Skin epidermis (tissue), 12 donors: ENCODE measurements at regions not wholly inside any gene's neighbourhood (a gene's known extent, or its start where the extent isn't known, plus 50 kb on each side); places are given as distances from the start of the nearest gene placed in this dataset.
"Not testable (repeated sequence)": the region's sequence is repeated elsewhere in the genome, so short reads cannot be mapped to it uniquely, and the experiment has no call there.

Experiments used
- H3K27ac ChIP-seq, 21 experiments: fragments of 200-600 bp; sonication (generic) in 11 of 21; one replicate each; pipeline ENCODE4 v1.5.0; 2020; ENCODE audit warnings: mild to moderate bottlenecking in 3 of 21, inconsistent platforms in 2 of 21, moderate library complexity in 2 of 21
- H3K4me3 ChIP-seq, 7 experiments: fragments of 200-600 bp; sonication (generic) in 2 of 7; one replicate each; pipeline ENCODE4 v1.5.0; 2020; ENCODE audit warnings: inconsistent platforms in 2 of 7, mild to moderate bottlenecking in 2 of 7, moderate library complexity in 1 of 7

DNA sequence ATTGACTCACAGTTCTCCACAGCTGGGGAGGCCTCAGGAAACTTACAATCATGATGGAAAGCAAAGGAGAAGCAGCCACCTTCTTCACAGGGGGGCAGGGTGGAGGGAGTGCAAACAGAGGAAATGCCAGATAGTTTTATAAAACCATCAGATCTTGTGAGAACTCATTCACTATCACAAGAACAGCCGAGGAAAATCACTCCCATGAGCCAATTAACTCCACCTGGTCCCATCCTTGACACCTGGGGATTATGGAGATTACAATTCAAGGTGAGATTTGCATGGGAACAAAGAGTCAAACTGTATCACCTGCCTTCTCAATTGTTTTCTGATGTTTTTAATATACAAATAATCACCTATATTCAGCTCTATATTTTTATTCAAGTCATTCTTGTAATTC is 1527.3 kb upstream of the GOT2 start:
- H3K4me3 ChIP-seq, result no peak overlapping the region
- H3K27ac ChIP-seq, result no peak overlapping the region

DNA sequence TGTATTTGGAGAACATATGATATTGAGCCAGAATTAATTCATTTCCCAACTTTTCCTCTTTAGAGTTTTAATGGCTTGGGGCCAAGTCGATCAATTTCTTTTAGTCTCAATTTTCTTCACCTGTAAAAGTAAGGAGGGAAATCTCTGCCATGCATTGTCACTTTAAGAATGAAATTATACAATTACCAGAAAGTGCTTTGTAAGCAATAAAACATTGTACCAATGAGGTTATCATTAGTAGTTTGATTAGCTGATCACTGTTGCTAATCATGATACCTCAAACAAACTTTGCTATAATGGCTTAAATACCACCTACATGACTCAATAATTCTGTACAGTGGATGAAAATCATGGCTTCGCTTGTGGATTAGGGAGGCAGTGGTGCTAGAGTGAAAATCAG is 1525.8 kb upstream of the GOT2 start:
- Histone ChIP-seq H3K4me3 (no peak overlapping the region), H3K27ac (no peak overlapping the region)

DNA sequence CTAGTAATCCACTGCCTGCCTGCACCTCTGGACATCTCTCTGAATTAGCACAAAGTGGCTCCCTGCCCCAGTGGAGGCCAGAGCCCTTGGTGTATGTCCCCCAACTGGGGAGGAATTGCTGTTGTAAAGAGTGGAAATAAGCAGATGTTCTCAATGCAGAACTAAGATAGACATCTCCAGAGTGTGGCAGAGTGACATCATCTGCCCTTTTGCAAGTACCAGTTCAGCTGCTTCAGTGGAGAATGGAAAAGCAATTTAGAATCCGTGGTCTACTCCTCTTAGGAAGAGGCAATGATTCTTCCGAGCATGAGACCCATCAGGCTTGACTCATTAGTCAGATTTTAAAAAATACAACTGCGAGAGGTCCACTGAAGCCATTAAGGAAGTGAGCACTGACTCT is 1512.0 kb upstream of the GOT2 start:
- no peak overlapping the region for H3K4me3 ChIP-seq
- no peak overlapping the region for H3K27ac ChIP-seq

DNA sequence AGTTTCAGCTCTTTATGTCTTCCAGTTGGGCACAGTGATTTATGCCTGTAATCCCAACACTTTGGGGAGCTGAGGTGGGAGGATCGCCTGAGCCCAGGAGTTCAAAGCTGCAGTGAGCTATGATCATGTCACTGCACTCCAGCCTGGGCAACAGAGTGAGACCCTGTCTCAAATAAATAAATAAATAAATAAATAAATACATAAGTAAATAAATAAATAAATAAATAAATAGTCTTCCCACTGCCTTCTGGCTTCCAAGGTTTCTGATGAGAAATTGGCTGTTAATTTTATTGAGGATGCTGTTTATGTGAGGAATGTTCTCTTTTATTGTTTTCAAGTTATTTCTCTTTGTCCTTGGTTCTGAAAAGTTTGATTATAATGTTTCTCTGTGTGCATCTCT is 1507.6 kb upstream of the GOT2 start:
- Histone ChIP-seq H3K4me3 (no peak overlapping the region), H3K27ac (no peak overlapping the region)

DNA sequence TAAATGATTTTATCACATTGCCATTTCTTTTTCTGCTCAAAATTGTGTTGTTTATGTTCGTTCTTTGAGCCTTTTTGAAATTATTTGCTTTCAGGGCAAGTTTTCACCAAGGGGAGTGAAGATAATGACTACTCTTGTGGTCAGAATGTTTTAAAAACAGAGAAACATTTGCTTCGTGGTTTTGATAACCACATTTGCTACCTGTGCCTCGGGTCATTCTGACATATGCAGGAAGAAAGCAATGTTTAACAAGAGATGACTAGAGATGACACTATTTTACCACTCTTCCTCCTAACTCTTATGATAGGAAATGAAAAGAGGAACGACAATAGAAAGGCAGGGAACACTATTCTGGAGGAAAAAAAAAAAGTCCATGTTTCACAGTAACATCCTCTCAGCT is 1496.5 kb upstream of the GOT2 start:
- no peak overlapping the region for H3K27ac ChIP-seq

DNA sequence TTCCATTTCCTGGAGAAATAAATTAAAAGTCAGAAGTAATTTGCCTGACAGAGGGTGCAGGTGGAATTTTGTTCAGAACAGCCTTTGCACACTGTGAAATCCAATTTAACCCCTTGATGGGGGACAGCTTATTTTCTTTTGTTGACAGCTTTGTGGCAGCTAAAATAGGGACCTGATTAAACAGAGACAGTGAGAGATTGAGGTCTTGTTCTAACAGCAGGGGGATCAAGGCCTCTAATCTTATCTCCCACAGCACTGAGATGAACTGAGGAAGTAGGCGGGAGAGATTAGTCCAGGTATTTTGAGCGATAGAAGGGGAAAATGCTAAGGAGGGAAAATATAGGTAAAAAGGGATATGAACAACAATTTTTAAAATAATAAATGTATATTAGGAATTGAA is 1491.4 kb upstream of the GOT2 start:
- H3K27ac ChIP-seq, result no peak overlapping the region
- H3K4me3 ChIP-seq, result no peak overlapping the region

More for the DNA sequence above, 1496.5 kb upstream of the GOT2 start:
- no peak overlapping the region for H3K4me3 ChIP-seq

DNA sequence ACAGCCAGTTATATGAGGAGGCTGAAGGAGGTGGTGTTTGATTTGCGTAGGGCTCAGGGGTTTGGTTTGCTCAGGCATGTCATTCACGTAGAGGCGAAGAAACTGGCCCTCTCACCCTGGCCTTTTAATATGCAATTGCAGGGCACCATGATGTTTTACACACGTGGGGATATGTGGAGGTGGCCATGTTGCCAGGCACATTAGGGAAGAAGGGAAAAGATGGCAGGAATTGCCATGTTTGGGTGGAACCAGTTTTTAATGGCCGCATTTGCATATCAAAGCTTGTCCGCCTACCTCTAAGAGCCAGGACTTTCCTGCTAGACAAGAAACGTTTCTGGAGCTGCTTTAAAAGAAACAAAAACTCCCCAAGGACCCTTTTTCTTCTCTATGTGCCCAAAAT is 1483.7 kb upstream of the GOT2 start:
- H3K4me3 ChIP-seq, result no peak overlapping the region
- no peak overlapping the region for H3K27ac ChIP-seq

DNA sequence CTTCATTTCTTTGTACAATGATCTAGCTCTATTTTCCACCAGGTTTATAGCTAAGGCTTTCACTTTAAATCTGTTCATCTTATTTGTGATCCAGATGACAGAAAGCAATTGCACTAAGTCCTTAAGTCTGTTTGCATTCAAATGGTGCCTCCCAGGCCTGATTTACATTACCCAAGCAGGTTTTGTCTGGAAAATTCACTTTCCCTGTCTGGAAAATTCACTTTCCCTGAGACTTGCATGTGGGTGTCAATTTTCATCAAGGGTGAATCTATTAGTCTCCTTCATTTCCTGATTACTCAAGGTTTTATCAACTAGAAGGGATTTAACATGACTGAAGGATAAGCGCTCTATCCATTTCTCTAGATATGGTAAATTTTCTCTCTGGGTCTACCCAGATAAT is 1480.2 kb upstream of the GOT2 start:
- no peak overlapping the region for H3K27ac ChIP-seq
- H3K4me3 ChIP-seq, result no peak overlapping the region

DNA sequence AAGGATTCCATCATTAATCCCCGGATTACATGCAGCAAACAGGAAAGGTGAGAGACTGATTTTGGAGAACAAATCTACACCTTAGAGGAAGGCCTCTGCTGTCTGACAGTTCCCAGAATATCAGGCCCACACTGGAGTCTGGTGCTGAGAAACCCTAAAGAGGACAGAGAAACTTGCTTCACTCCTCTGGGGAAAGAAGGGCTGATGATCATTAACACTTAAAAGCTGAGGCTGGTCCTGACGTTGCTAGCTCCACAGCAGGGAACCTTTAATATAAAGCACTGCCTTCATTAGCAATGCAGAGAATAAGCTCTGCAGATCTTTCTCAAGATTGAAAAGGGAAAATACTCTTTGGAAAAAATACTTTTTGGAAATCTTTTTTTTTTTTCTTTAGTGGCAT is 1472.4 kb upstream of the GOT2 start:
- Histone ChIP-seq H3K4me3 (no peak overlapping the region), H3K27ac (no peak overlapping the region)

DNA sequence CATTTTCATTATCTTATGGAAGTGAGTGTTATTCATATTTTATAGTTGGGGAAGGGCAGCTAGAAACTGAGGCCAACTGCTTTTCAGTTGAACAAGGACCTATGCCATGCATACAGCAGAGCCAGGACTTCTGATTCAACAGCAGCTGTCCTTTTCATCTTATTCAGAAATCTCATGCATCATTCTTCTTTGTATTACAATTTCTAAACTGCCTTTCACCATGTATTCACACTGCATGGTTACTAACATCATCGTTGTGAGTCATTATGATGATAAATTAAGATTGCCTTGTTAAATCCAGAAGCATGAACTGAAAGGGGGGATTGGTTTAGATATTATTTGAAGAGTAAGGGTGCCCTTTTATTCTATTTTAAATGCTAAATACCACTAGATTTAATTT is 1470.1 kb upstream of the GOT2 start:
- no peak overlapping the region for H3K4me3 ChIP-seq
- no peak overlapping the region for H3K27ac ChIP-seq

DNA sequence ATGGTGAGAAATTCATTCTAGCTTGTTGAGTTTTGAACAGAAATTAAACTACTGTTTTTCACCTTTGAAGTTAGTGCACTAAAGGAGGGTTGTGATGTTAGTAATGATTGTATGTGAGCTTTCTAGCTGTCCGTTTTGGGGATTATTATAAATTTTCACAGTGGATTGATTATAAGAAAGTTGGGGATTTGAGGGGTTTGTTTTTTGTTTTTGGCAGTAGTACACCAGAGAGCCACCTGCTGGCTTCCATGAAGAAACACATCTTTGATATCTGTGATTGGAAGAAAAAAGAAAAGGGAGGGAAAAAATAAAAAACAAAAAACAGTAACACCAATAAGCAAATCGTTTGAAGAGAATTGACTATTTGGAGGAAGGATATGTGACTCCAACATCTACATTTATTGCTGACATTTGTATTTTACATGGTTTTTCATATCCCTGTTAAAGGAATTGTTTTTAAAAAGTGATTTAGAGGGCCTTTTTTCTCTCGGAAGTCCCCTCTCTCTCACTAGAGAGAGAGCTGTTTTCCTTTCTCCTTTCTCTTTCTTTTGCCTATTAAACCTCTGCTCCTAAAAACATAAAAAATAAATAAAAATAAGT is 1469.5 kb upstream of the GOT2 start:
- Histone ChIP-seq H3K4me3 (no peak overlapping the region), H3K27ac (no peak overlapping the region)

DNA sequence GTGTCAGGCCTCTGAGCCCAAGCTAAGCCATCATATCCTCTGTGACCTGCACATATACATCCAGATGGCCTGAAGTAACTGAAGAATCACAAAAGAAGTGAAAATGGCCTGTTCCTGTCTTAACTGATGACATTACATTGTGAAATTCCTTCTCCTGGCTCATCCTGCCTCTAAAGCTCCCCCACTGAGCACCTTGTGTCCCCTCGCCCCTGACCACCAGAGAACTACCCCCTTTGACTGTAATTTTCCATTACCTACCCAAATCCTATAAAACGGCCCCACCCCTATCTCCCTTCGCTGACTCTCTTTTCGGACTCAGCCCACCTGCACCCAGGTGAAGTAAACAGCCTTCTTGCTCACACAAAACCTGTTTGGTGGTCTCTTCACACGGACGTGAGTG is 1466.6 kb upstream of the GOT2 start:
- H3K27ac ChIP-seq, H3K4me3 ChIP-seq: not testable (repeated sequence)

DNA sequence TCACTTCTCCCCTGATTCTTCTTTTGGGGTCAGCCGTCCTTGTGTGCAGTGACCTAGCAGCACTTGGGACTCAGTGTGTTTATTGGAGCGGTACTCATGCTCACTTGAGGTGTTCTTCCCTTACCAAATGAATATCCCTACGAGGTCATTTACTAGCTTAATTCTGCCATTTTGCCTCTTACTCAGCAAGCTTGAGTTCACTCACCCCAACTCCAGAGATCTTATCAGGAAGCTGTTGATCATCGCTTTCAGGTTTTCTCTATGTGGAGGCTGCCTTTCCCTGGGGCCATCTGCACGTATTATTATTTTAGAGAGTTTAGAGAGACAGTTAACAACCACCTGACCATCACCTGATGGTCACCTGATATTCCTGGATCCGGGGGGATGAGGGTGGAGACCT is 1466.0 kb upstream of the GOT2 start:
- H3K4me3 ChIP-seq, result no peak overlapping the region

DNA sequence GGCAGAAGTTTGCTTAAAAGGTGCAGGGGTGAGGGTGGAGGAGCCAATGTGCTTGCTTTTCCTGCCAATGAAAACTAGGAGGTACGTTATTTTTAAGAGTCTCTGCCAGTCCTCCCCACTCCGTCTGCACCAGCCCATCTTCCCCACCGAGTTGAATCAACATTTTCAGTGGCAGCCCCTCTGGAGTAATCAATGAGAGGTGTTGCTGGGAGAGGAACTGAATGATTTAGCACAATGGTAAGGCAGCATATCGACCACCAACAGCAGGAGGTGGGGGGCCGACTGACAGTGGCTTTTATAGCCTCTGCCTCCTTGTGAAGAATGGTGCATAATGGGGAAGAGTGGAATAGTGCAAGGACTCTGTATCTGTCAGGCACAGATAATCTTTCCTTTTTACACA is 1465.0 kb upstream of the GOT2 start:
- H3K27ac ChIP-seq, result no peak overlapping the region

More for the DNA sequence above, 1466.0 kb upstream of the GOT2 start:
- no peak overlapping the region for H3K27ac ChIP-seq

DNA sequence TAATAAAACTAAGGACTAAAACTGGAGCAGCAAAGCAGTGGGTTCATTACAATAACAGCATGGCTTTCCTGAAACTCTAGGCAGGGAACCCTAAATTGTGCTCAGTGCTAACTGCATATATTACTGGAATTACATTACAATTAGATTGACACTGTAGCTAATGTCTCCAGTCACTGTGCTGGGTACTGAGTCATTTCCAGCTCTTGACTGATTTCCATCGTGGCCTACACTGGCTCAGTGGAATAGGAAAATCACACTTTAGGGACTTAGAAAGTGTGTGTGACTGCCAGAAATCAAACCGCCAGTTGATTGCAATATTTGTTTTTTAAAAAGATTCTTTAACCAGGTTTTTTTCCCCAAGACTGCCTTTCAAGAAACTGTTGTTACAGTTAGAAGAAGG is 1447.4 kb upstream of the GOT2 start:
- Histone ChIP-seq H3K4me3 (no peak overlapping the region), H3K27ac (no peak overlapping the region)

More for the DNA sequence above, 1465.0 kb upstream of the GOT2 start:
- no peak overlapping the region for H3K4me3 ChIP-seq

DNA sequence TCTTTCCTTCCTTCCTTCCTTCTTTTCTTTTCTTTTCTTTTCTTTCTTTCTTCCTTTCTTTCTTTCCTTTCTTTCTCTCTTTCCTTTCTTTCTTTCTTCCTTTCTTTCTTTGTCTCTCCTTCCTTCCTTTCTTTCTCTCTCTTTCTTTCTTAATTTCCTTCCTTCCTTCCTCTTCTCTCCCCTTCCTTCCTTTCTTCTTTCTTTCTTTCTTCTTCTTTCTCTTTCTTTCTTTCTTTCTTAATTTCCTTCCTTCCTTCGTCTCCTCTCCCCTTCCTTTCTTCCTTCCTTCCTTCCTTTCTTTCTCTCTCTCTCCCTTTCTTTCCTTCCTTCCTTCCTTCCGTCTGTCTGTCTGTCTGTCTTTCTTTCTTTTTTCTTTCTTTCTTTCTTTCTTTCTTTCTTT is 1446.5 kb upstream of the GOT2 start:
- Histone ChIP-seq H3K27ac (no peak overlapping the region), H3K4me3 (no peak overlapping the region)

DNA sequence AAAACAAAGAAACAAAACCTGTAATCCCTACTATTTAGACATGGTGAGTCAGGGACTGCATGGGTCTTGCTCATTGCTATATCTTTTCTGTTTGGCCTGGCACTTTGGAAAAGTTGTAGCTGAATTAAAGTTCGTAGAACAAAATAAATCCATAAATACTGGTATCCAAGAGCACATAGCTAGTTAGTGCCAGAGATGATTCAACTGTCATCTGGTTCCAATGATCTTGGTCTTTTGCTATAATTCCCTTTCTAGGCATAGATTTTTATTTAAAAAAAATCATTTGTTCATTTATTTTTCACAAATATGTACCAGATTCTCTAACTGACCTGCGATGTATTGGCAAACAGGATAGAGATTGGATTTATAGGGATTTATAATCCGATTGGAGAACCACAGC is 1436.1 kb upstream of the GOT2 start:
- Histone ChIP-seq H3K4me3 (no peak overlapping the region), H3K27ac (no peak overlapping the region)

DNA sequence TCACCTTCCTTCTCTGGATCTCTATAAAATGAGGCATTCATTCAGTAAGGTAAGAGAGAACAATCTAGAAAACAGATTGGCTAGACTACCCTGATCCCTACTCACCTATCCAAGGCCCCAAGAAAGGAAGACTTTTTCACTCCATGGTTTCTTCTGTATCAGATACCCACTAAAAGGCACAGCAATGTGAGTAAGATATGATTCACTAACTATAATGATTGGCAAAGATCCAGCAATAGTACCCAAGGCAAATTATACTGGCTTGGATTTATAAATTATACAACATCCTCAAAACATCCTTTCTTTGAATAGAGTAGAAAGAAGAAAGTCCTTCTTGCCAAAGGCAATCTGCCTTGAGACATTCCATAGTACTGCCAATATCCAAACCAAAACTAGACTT is 1432.0 kb upstream of the GOT2 start:
- Histone ChIP-seq H3K27ac (no peak overlapping the region), H3K4me3 (no peak overlapping the region)

DNA sequence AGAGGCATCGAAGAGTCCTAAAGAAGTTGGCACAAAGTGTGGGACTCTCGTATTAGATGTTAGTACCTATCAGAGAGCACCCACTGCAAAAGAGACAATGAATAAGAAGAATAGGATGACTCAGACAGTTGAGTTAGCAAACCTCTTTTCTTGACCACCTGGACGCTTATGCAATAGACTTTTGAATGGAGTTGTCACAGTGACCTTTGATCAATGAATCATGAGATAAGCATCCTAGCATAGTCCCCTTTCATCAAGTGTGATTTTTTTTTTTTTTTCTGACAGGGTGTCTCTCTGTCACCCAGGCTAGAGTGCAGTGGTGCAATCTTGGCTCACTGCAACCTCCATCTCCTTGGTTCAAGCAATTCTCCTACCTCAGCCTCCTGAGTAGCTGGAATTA is 1417.9 kb upstream of the GOT2 start:
- H3K27ac ChIP-seq, result no peak overlapping the region
- H3K4me3 ChIP-seq, result no peak overlapping the region

DNA sequence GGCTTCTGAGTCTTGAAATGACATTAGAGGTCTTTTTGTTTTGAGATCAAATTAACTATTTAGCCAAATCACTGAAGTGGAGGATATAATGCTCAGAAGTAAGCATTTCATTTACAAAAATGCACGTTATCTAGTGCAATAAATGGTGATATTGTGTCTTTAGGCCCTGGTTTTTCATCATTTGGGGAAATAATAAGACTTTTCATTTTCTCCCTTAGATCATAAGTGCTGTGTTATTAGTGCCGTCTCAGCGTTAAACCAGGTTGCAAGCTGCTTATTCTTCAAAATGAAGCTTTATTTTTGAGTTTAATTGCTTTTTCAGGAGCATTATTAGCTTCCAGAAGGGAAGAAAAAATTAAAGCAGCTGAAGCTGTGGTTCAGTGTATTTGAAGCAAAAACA is 1416.8 kb upstream of the GOT2 start:
- Histone ChIP-seq H3K27ac (no peak overlapping the region), H3K4me3 (no peak overlapping the region)

DNA sequence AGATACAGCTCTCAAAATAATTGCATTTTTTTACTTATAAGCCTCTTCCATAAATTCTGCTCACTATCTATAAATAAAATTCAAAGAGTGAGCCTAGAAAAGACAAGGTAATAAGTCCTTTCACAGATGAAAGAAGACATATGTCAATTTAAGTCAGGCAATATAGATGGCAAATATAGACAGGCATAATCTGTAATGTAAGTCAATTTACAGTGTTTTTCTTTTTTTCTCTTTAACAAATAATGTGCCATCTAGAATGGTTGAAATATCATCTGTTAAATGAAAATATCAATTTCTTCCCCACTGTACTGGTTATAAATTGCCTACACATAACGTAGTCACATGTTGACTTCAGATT is 1409.2 kb upstream of the GOT2 start:
- Histone ChIP-seq H3K4me3 (no peak overlapping the region), H3K27ac (no peak overlapping the region)

DNA sequence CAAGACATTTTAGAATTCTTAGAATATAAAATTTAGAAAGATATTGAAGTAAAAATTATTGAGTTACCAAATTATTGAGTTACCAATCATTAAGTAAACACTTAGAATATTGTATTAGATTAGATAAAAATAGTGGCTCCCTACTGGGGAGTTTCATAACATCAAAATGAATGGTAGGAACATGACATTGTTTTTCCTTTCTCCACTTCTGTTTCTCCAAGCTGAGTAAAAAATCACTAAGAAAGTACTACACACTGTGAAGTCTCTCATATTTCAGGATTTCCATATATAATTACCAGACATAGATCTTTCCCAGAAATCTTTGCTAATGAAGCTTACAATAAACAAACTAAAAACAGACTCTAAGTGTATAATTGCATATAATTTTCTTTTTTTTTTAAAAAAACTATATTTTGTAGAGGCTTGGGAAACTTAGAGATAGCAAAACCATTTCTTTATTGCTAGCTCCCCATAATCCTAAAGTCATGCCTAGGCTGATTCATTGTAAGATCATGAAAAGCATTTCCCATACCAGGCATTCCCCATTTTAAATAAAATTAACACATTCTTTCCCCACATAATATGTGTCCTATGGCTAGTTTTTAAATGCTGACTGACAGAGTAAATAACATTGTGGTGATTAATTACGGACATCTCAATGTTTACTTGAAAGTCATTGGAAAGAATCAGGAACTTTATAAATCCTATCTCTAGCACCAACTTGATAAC is 1408.7 kb upstream of the GOT2 start:
- H3K4me3 ChIP-seq, result no peak overlapping the region
- H3K27ac ChIP-seq, result no peak overlapping the region
